AG08396 (cell line): ENCODE measurements at regions not wholly inside any gene's neighbourhood (a gene's known extent, or its start where the extent isn't known, plus 50 kb on each side); places are given as distances from the start of the nearest gene placed in this dataset.

Source experiments
- DNase-seq: peaks from one replicate; pipeline ENCODE4 v3.0.0; 2012; ENCODE audit warnings: low spot score, mixed read lengths

- DNase-seq = no peak
Measured at GRCh38 chr20:19077370-19078220, 134.8 kb upstream of the SLC24A3 start.

GRCh38 chr20:19078448-19079373 is 133.7 kb upstream of the SLC24A3 start:
- DNase-seq = no peak

- DNase-seq = no peak
Measured at GRCh38 chr20:19079536-19080299, 132.7 kb upstream of the SLC24A3 start.

DNA sequence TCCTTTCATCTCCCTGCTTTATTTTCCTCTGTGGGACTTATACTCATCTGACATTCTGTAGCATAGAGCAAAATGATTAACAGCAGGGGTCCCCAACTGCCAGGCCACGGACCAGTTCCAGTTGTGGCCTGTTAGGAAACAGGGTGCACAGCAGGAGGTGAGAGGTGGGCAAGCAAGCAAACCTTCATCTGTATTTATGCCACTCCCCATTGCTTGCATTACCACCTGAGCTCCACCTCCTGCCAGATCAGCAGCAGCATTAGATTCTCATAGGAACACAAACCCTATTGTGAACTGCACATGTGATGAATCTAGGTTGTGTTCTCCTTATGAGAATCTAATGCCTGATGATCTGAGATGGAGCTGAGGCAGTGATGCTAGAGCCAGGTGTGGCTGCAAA is 130.5 kb upstream of the SLC24A3 start:
- DNase-seq = no peak

DNA sequence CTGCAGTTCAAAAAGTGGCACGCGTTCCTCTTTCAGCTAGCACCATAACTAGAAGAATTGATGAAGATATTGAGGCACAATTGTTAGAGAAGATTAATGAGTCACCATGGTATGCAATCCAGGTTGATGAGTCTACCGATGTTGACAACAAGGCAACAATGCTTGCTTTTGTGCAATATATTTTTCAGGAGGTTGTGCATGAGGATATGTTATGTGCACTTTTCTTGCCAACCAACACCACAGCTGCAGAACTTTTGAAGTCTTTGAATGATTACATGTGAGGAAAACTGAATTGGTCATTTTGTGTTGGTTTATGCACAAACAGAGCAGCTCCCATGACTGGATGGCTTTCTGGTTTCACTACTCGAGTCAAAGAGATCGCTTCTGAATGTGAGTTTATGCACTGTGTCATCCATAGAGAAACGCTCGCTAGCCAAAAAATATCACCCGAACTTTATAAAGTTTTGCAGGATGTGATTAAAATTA is 129.3 kb upstream of the SLC24A3 start:
- no peak for DNase-seq

DNA sequence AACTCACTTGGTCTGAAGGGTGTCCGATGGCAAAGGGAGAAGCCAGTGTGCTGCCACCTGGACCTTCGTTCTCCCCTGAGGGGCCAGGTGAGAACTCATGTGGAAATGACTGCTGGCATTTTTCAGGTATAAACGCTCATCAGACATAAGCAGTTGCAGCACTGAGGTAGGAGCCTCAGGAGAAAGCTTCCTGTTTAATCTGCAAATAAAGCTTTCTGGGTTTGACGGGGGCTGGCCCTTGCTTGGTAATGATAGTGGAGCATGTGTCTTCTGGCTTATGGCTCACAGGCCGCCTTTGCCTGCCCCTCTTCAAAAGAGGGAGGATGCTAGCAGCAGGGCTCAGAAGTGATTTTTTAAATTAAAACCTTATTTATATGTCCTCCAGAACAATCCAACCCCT is 122.1 kb upstream of the SLC24A3 start:
- DNase-seq = no peak

DNA sequence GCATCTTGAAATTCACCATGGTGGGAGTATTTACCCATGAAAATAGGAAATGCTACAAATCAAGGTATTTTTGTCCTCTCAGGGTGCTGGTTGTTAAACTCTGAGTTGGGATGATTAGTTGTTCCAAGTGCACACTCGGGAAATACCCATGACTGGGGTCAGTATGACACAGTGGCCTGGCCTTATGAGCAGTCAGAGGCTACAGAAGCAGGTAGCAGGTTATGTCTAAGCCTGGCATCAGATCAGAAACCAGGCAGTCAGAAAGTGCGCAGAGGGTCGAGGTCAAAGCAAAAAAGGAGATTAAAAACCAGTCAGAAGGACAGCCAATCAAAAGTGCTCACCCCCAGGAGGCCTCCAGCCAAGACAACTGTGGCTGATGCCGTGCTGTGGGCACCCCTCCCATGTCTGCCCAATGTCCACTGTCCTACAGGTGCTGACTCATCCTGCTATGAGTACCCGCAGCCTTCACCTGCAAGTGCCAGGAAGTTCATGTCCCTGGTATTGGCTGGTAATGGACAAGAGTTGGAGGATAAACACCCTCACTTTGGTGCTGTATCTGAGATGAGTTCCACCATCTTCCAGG is 117.4 kb upstream of the SLC24A3 start:
- no peak for DNase-seq

DNA sequence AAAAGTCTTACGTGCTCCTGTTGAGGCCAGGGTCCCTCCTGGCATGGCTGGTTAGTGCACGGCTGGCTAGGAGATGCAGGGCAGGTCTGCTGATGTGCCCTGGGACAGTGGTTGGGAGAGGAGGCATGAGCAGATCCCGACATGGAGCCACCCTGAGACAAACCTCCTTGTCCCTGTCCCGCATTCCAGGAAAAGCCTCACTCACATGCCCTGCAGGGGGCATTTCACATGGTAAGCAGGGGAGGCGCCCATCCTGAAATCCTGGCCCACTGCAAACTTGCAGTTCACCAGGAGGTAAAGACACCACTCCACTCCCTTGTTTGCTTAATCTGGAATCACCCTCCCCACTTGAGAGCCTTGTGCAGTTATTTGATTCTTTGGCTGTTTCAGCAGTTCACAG is 116.7 kb upstream of the SLC24A3 start:
- no peak for DNase-seq

DNA sequence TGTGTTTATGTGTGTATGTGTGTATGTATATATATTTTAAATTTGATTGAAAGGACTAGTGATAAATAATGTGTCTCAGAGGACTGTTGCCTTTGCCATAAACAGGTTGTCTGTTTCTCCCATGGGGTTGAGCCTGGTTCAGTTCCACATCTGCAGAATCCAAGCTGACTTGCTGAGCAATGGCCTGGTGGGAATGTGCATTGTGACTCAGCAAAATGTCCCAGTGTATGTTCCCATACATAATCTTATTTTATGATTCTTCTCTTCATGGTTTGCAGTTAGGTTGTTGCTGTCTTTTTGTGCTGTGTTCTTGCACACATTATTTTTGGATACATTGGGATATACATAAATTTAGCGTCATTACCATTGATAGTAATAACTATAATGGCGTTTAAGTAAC is 115.6 kb upstream of the SLC24A3 start:
- DNase-seq = no peak

DNA sequence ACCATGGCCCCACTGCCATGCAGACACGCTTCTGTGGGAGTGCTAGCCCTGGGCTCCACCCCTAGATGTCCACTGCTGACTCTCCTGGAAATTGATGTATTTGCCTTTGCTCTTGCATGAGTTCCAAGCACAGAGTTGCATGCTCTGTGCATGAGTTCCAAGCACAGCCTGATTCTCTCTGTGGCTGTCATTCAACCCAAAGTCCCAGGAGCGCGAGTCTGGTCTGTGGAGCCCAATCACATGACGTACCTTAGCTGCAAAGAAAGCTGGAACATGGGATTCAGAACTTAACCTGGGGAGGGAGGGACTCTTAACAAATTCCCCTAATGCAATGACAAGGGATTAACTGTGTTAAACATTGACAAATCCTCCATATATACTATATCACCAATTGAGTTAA is 114.3 kb upstream of the SLC24A3 start:
- DNase-seq = no peak

- no peak for DNase-seq
Measured at GRCh38 chr20:19098806-19099578, 113.5 kb upstream of the SLC24A3 start.

- no peak for DNase-seq
Measured at GRCh38 chr20:19099596-19100545, 112.6 kb upstream of the SLC24A3 start.

GRCh38 chr20:19100975-19101374 is 111.5 kb upstream of the SLC24A3 start:
- DNase-seq = no peak

DNA sequence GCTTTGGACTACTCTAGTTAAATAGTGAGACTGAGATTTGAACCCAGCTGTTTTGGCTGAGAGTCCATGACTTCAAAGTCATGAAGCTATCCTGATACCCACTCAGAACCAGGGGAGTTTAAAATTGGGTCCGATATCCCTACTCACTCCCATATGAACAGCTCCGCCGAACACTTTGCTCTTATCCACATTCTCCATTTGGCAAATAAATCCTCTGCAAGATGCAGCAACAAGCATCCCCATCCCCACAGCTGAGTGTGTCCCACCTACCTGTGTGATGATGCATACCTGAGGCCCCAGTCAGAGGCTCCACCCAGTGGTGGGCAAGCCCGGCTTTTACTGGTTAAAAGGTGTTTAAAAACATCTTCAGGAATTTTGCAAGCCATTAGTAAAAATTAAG is 108.3 kb upstream of the SLC24A3 start:
- DNase-seq = no peak

GRCh38 chr20:19108155-19108554 is 104.3 kb upstream of the SLC24A3 start:
- DNase-seq = no peak

DNA sequence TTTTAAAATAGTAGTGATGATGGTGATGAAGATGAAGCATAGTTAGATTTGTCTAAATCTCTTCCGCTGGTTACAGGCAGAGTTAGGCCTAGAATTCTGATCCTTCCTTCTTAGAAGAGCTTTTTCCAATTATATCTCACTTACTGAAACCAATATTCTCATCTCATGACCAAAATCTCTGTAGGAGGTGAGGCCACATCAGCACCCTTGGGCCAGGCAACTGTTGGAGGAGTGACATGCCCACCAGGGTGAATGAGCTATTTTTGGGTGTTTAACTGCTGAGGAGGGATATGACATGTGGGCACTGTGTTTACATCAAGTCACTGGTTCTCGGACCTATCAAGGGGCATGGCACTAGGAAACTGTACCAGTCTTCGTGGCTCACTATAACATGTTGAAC is 102.2 kb upstream of the SLC24A3 start:
- DNase-seq = no peak

GRCh38 chr20:19110881-19111460 is 101.5 kb upstream of the SLC24A3 start:
- no peak for DNase-seq

GRCh38 chr20:19112828-19113227 is 99.6 kb upstream of the SLC24A3 start:
- DNase-seq = no peak

GRCh38 chr20:19113343-19113930 is 99.0 kb upstream of the SLC24A3 start:
- no peak for DNase-seq
